ENCODE measurements at regions not wholly inside any gene's neighbourhood (a gene's known extent, or its start where the extent isn't known, plus 50 kb on each side); places are given as distances from the start of the nearest gene placed in this dataset.

GRCh38 chr2:9696731-9697130 lies 65.9 kb upstream of the YWHAQ start:
- Mint-ChIP-seq H3K4me3 (ENCODE audit: unreplicated experiment) (no peak overlapping the region), H3K4me1 (ENCODE audit: low read depth, unreplicated experiment) (peaks cover 4% of the 10 kb centered on the region), H3K27ac (ENCODE audit: unreplicated experiment) (no peak overlapping the region), H3K36me3 (ENCODE audit: unreplicated experiment) (no peaks in the 10 kb centered on the region), H3K27me3 (ENCODE audit: unreplicated experiment) (peaks cover 2% of the 10 kb centered on the region), H3K9me3 (ENCODE audit: unreplicated experiment) (peaks cover 2% of the 10 kb centered on the region)
- DNase-seq = no peak
- no peak for TF ChIP-seq CTCF (IDR thresholded peaks at IDR 0.05; ENCODE audit: partially characterized antibody, unreplicated experiment)

- Mint-ChIP-seq H3K27me3 (ENCODE audit: unreplicated experiment) (peaks cover 2% of the 10 kb centered on the region), H3K4me1 (ENCODE audit: low read depth, unreplicated experiment) (no peaks in the 10 kb centered on the region), H3K9me3 (ENCODE audit: unreplicated experiment) (no peaks in the 10 kb centered on the region), H3K27ac (ENCODE audit: unreplicated experiment) (no peak overlapping the region), H3K4me3 (ENCODE audit: unreplicated experiment) (no peak overlapping the region), H3K36me3 (ENCODE audit: unreplicated experiment) (no peaks in the 10 kb centered on the region)
- TF ChIP-seq CTCF (IDR thresholded peaks at IDR 0.05; ENCODE audit: partially characterized antibody, unreplicated experiment) = no peak
- DNase-seq = no peak
These were observed 67.1 kb upstream of the YWHAQ start for GRCh38 chr2:9697909-9698308.

GRCh38 chr2:9699139-9700108 lies 68.6 kb upstream of the YWHAQ start:
- H3K27me3 Mint-ChIP-seq (ENCODE audit: unreplicated experiment) = peaks cover 2% of the 10 kb centered on the region
- no peak overlapping the region for H3K4me3 Mint-ChIP-seq (ENCODE audit: unreplicated experiment)
- DNase-seq = no peak
- H3K4me1 Mint-ChIP-seq (ENCODE audit: low read depth, unreplicated experiment) = no peaks in the 10 kb centered on the region
- no peaks in the 10 kb centered on the region for H3K9me3 Mint-ChIP-seq (ENCODE audit: unreplicated experiment)
- TF ChIP-seq CTCF (IDR thresholded peaks at IDR 0.05; ENCODE audit: partially characterized antibody, unreplicated experiment) = no peak
- no peaks in the 10 kb centered on the region for H3K36me3 Mint-ChIP-seq (ENCODE audit: unreplicated experiment)
- no peak overlapping the region for H3K27ac Mint-ChIP-seq (ENCODE audit: unreplicated experiment)

- TF ChIP-seq CTCF (IDR thresholded peaks at IDR 0.05; ENCODE audit: partially characterized antibody, unreplicated experiment) = no peak
- Mint-ChIP-seq H3K4me3 (ENCODE audit: unreplicated experiment) (no peak overlapping the region), H3K9me3 (ENCODE audit: unreplicated experiment) (no peaks in the 10 kb centered on the region), H3K36me3 (ENCODE audit: unreplicated experiment) (no peaks in the 10 kb centered on the region), H3K27ac (ENCODE audit: unreplicated experiment) (no peak overlapping the region), H3K27me3 (ENCODE audit: unreplicated experiment) (no peaks in the 10 kb centered on the region), H3K4me1 (ENCODE audit: low read depth, unreplicated experiment) (no peaks in the 10 kb centered on the region)
- DNase-seq = no peak
These were observed 69.3 kb upstream of the YWHAQ start for GRCh38 chr2:9700109-9700495.

- no peak for DNase-seq
- Mint-ChIP-seq H3K36me3 (ENCODE audit: unreplicated experiment) (no peaks in the 10 kb centered on the region), H3K4me3 (ENCODE audit: unreplicated experiment) (no peak overlapping the region), H3K27ac (ENCODE audit: unreplicated experiment) (no peak overlapping the region), H3K4me1 (ENCODE audit: low read depth, unreplicated experiment) (peaks cover 2% of the 10 kb centered on the region), H3K27me3 (ENCODE audit: unreplicated experiment) (peaks cover 3% of the 10 kb centered on the region), H3K9me3 (ENCODE audit: unreplicated experiment) (peaks cover 3% of the 10 kb centered on the region)
- no peak for TF ChIP-seq CTCF (IDR thresholded peaks at IDR 0.05; ENCODE audit: partially characterized antibody, unreplicated experiment)
These were observed 71.8 kb upstream of the YWHAQ start for GRCh38 chr2:9702604-9703084.

Measured in glutamatergic neuron (in vitro differentiated cells).